Activated naive CD4-positive, alpha-beta T cell (primary cell): ENCODE measurements at regions not wholly inside any gene's neighbourhood (a gene's known extent, or its start where the extent isn't known, plus 50 kb on each side); places are given as distances from the start of the nearest gene placed in this dataset.
"Not testable (repeated sequence)": the region's sequence is repeated elsewhere in the genome, so short reads cannot be mapped to it uniquely, and the experiment has no call there.

ENCODE experiments used
- DNase-seq, 4 experiments: peaks; one replicate each; lab custom pipeline; 2025; lab: John Stamatoyannopoulos, UW

DNA sequence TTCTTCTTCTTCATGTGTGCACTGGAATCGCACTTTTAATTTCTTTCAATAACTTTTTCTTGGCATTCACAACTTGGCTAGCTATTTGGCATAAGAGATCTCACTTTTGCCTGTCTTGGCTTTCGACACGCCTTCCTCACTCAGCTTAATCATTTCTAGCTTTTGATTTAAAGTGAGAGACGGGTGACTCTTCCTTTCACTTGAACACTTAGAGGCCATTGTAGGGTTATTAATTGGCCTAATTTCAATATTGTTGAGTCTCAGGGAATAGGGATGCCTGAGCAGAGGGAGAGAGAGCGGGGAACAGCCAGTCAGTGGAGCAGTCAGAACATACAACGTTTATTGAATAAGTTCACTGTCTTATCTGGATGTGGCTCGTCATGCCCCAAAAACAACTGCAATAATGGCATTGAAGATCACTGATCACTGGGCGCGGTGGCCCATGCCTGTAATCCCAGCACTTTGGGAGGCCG, 200.3 kb downstream of the SEC14L1 start:
- no peak for DNase-seq

DNA sequence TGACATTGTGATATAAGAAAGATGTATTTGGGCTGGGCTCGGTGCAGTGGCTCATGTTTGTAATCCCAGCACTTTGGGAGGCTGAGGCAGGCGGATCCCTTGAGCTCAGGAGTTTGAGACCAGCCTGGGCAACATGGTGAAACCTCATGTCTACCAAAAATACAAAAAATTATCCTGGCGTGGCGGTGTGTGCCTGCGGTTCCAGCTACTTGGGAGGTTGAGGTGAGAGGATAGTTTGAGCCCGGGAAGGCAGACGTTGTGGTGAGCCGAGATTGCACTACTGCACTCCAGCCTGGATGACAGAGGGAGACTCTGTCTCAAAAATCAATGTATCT, 201.9 kb downstream of the SEC14L1 start:
- DNase-seq, result not testable (repeated sequence)

DNA sequence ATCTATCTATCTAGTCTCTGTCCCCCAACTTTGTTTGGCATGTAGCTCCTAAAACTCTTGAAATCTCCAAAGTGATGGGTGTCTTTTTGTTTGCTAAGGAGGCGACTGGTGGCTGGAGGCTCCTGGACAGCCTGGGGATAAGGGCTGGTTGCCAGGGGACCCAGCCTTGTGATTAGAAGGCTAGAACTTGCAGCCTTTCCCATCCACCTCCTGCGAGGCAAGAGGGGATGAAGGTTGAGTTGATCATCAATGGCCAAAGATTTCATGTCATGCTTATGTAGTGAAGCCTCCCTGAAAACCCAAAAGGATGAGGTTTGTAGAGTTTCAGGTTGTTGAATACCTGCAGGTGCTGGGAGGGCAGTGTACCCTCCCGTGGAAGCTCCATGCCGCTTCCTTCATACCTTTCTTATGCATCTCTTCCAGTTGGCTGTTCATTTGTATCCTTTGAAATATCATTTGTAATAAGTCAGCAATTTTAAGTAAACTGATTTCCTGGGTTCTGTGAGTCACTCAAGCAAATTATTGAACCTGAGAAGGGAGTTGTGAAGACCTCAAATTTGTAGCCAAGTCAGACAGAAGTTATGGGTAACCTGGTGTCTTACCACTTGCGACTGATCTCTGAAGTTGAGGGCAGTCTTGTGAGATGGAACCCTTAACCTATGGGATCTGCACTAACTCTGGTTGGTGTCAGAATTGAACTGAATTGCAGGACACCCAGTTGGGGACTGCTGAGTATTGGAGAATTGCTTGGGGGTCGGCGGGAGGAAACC, 202.4 kb downstream of the SEC14L1 start:
- DNase-seq, result no peak

DNA sequence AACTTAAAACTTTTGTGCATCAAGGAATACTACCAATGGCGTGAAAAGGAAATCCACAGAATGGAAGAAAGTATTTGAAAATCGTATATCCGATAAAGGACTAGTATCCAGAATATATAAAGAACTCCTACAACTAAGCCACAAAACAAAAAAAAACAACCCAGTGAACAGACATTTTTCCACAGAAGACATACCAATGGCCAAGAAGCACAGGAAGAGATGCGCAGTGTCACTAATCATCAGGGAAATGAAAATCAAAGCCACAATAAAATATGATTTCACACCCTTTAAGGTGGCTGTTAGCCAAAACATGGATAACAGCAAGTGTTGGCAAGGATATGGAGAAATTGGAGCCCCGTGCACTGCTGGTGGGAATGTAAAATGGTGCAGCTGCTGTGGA, 203.3 kb downstream of the SEC14L1 start:
- no peak for DNase-seq

DNA sequence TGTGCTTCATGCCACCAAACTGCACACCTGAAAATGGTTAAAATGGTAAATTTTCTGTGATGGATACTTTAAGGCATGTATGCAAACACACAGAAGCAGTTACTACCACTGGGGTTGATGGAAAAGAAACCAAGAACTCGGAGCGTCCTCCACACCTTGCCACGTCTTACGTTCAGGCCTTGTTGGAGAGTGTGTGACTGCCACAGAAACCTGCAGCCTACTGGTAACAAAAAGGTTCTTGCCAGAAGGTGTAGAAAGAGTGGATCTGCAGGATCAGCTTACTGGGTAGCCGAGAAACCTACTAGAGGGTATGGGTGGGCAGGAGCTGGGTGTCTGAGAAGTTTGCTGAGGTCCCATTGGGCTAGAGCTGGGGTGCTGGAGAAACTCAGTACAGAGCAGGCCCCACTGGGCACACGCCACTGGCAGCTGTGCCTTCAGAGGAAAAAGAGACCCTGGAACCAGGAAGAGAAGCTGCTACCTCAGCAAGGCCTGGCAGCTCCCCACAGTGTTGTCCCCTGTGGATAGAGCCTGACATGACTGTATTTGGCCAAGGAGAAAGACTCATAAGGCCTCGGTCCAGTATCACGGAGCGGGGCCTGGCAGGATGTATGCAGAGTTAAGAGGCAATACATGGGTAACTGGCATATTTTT, 204.6 kb downstream of the SEC14L1 start:
- DNase-seq, result no peak

DNA sequence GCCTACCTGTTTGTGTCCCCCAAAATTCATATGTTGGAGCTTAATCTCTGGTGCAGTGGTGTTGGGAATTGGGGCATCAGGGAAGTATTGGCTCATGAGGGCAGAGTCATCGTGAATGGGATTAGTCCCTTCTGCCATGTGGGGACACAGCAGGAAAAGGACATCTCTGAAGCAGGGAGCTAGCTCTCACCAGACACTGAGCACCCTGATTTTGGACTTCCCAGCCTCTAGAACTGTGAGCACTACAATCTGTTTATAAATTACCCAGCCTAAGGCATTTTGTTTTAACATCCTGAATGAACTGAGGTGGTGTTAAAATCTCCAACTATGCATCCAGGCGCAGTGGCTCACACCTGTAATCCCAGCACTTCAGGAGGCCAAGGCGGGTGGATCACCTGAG, 206.0 kb downstream of the SEC14L1 start:
- DNase-seq, result no peak

DNA sequence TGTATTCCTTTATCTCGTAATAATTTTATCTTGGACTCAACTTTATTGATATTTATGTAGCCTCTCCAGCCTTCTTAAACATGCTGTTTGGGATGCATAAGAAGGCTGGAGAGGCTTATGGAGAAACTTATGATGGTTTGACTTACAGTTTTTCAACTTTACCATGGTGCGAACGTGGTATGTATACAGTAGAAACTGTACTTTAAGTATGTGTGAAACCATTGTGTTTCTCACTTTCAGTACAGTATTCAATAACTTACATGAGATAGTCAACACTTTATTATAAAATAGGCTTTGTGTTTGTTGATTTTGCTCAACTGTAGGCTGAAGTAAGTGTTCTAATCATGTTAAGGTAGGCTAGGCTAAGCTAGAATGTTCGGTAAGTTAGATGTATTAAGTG, 206.8 kb downstream of the SEC14L1 start:
- DNase-seq, result no peak

DNA sequence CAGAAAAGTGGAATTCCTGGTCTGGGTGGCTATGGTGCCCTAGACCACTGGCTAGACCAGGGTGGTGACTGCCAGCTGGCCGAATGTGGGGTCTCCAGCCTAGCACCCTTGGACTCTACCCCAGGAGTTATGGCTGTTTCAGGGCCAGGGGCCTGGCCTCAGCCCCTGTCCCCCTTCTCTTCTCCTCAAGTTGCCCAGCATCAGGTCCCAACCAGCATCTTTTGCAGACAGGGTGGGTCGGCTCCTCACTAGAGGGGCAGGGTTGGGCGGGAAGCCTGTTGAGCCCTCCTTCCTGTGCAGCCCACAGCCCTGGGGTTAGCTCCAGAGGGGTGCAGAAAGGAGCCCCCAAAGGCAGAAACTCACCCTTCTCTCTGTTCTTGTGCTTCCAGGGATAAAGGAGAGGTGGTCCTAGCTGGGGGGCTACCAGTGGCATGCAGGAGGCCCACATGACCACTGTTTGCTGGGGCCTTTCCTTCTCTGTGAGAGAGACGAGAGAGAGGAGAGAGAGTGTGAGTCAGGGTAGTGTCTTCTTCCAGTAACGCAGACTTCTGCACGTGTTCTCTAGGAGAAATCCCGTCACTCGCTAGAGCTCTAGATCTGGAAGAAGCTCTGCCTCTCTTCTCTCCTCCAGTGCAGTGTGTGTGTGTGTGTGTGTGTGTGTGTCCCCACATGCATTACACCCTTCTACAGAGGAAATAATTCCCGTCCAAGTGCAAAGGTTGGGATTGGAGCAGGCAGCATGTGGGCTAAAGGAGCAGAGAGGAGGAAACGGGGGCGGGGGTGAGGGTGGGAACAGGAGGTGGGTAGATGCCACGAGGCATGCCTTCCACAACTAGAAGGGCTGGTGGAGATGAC, 209.4 kb downstream of the SEC14L1 start:
- no peak for DNase-seq

DNA sequence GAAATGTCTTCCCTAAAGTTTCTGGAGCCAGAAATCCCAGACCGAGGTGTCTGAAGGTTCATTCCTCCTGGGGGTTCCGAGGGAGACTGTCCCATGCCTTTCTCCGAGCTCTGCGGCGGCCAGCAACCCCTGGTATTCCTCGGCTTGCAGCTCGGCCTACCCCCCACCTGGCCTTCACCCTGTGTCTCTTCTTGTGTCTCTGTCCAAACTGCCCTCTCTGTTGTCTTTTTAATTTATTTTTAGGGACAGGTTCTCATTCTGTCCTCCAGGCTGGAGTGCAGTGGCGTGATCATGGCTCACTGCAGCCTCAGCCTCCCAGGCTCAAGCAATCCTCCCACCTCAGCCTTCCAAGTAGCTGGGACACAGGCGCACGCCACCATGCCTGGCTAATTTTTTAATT, 211.7 kb downstream of the SEC14L1 start:
- DNase-seq, result no peak

DNA sequence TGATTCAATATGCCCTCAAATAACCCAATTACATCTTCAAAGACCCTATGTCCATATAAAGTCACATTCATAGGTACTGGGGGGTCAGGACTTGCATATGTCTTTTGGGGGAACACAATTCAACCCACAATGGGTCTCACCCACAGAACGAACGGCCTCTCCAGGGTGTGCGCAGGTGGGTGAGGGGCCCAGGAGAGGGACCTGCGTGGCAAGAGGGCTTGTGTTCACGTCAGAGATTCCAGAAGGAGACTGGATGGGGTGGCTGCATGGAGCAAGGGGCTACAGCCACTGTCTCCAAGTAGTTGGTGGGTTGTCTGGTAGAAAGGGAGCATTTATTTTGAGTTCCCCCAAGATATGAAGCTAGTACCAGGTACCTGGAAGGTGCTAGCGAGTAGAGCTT, 212.2 kb downstream of the SEC14L1 start:
- DNase-seq, result no peak

DNA sequence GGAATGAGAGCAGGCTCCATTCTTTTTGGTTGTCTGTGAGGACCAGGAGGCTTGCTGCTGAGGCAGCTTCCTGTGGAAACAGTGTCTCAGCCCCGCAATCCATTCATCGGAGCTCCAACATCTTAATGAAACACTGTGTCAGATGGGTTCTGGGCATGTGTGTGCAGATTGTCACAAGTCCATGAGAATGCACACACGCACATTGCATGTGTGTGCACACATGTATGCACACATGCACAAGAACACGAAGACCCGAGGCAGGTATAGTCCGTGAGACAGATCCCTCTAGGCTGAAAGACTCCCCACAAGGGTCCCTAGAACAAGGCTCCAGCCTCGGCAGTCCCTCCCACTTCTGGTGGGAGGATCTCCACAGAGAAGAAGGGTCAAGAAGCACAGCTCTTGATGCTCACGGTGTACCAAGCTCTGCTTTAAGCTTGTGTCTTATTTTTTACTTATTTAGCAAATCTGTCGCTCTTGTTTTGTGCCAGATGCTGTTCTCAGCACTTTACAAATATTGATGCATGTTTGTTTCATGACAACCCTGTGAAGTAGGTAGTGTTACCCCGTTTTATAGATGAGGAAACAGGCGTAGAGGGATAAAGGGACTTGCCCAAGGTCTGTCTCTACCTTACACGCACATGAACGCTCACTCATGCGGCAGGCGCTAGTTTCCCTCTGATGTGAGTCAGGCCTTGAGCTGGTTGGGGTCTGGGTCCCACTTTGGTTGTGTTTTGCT, 213.1 kb downstream of the SEC14L1 start:
- no peak for DNase-seq

DNA sequence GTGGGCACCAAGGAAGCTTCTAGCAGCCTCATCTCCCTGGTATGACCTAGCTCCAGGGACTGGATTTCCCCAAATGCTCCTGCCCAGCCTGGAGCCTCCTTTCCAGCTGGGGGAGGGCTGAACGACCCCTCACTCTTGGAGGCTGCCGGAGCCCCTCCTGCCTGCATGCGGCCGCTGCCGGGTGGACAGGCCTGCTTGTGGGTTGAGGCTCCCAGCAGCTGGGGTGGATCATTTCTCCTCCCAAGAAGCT, 213.6 kb downstream of the SEC14L1 start:
- no peak for DNase-seq

DNA sequence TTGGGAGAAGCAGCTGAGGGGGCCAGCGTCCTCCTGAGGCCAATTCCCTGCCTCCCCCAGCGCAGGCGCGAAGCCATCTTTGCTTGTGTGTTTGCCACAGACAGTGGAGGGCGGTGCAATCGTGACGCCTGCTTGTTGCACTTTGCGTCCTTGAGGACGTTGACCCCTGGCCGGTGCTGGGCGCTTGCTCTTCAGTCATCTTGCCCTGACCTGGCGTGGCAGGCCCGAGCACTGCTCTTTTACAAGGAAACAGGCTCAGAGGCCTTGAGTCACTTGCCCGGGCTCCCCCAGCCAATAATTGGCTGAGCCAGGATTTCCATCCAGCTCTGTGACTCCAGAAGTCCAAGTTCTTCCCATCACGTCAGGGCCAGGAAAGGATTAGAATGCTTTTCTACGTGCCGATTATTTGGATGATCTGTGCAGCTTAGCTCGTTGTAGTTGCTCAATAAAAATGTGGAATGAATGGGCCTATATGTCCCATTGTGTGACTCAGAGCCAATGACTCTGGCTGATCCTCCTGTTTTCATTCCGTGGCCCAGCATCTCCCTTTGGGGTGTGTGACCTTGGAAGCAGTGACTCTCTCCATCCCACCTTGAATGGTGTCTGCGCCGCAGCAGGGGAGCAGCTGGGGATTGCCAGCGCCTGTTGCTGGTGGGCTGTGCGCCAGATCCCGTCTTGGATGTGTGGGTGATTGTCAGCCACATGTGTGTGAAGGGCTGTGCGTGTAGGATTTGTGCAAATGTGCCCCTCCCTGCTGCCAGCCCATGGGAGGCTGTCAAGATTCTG, 214.1 kb downstream of the SEC14L1 start:
- no peak for DNase-seq

DNA sequence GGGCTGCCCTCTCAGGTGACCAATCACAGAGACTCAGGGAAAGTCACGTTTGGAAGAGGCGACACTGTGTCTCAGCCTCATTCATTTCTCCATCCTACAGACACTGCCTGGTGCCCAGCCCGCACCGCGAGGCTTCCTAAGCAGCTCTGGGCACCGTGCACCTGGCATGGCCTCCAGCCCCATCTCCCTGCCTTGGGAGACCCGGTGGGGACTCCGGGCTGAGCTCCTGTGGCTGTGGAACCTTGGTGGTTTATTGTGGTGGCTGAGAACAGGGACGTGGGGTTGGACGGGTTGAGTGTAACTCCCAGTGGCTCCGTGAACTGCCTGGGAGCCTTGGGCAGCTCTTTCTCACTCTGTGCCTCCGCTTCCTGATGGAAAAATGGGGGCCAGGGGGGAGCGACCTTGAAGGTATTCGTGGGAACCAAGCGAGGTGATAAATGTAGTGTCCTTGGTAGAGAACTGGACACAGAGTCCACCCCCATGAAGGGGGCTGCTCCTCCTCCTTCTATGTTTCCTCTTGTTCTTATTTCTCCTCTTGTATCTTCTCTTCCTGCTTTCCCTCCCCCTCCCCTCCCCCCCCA, 215.4 kb downstream of the SEC14L1 start:
- DNase-seq, result no peak

DNA sequence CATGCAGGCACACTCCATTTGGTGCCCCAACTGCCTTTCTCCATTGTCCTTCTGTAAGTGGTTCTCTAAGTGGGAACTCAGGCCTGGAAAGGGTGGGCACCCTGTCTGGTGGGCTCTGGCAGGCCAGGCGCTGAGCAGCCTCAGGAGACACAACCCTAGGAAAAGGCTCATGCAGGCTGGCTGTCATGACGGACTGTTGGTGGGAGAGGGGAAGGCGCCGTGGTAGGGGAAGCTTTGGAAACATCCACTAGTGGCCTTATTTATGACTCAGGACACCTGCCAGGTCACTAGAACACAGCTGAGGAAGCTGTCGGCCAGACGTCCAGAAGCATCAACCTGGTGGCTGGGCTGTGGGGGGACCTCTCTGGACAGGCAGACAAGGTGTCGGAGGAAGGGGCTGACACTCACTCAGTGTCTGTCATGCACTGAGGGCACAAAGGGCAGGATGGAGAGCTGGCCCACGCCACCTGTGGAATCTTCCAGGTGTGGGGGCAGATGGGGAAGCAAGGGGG, 216.0 kb downstream of the SEC14L1 start:
- DNase-seq, result no peak

DNA sequence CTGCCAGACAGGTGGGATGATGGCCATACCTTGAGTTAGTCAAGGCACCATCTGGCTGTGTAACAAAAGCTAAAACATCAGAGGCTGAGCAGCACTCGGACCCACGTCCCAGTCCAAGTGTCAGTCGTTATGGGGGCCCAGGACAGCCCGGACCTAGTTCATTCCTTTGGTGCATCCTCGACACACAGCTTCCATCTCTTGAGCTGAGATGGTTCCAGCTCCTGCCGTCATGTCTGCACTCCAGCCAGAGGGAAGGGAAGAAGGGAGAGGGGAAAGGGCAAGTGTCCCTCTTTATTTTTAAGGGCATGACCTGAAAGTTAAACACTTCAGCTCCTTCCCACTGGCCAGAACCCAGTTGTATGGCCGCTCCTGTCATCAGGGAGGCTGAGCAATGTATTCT, 218.0 kb downstream of the SEC14L1 start:
- no peak for DNase-seq

DNA sequence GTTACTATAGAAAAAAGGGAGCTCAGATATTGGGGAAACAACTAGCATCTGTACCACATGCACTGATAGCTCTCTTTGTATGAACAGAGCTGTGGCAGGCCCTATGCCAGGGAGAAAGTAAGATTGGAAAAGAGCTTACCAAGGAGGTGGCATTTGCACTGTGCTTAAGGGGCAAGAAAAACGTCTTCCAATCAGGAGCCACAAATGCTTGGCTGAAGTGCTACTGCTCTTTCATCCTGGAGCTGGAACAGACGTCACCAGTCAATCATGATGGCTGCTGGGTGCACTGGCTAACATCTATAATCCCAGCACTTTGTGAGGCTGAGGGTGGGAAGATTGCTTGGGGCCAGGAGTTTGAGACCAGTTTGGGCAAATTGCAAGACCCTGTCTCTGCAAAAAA, 218.5 kb downstream of the SEC14L1 start:
- no peak for DNase-seq

DNA sequence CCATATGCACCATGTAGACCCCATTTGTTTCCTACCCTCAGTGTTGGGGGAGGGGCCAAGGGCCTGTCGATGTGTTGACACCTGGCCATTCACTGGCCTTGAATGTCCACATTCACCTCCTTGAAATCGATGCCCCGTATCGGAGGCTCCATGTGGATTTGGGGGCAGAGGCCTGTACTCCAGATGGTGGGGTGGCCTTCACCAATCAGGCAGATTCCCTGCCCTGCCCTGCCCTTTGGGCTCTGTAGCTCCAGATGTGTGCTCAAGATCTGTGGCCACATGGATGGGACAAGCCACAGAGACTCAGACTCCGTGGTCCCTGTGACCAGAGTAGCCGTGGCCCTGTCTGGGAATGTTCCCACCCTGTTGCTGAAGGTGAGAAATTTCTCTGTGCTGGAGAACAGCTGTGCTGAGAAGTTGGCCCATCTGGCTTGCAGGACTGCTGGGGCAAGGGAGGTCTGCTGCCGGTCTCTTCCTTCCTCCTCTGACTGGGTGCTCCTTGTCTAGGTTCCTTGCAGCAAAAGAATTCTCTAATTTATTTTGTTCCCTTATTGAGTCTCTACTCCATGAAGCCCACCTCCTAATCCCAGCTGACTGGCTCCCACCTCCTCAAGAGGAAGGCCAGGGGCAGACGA, 221.3 kb downstream of the SEC14L1 start:
- no peak for DNase-seq

DNA sequence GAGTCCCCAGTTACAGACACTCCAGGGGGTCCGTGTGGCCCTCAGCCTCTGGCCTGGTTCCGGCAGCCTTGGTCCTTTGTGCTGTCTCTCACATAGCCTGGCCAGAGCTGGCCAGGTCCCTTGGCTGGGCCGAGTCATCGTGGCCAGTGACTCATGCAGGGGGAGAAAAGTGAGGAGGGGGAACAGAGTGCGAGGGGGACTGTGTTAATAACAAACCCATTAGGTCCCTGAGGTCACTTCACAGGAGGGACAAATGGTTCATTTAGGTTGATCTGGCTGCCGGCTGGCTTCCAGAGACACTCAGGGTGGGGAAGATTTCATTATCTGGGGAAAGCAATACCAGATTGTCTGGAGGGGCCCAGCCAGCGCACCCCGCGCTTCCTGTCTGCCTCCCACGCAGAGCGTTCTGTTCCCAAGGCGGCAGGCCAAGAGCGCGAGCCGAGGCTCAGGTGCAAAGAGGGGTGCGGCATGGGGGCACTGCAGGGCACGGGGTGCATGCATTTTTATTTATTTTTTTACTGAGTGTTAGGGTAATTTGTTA, 223.1 kb downstream of the SEC14L1 start:
- peak in 1 of 4 experiments; percentile 33 for DNase-seq

DNA sequence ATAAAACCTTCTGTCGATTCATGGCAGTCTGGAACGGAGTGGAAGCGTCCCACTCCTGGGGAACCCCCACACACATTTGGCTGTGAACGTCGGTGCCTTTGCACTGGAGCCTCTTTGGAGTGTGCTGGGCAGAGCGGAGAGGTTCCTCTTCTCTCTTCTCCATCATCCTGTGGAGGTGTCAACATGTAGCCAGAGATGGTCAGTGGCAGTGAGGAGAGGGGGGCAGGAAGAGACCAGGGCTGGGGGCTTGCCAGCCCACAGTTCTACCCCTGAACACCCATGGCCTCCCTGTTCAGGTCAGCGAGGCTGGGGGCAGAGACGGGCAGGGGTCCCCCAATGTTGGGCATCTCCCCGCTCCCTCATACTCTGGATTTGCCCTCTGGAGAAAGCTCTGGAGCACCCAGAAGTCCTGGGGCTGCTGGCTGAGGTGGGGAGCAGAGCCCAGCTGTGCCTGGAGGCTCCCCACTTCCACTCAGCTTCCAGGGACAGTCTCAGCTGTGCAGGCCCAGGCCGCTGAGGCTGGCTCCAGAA, 223.7 kb downstream of the SEC14L1 start:
- DNase-seq, result no peak
